GM18498 (cell line): ENCODE measurements at regions not wholly inside any gene's neighbourhood (a gene's known extent, or its start where the extent isn't known, plus 50 kb on each side); places are given as distances from the start of the nearest gene placed in this dataset.

Experiments
- ATAC-seq: cut with Tn5 transposase; IDR thresholded peaks from one replicate; pipeline ENCODE4 v1.9.1; 2021; ENCODE audit warnings: mild to moderate bottlenecking, moderate library complexity; ENCODE audit not compliant: unreplicated experiment

- ATAC-seq = no peak
Observed at GRCh38 chr18:53819671-53820070, 404.8 kb downstream of the MBD2 start.

DNA sequence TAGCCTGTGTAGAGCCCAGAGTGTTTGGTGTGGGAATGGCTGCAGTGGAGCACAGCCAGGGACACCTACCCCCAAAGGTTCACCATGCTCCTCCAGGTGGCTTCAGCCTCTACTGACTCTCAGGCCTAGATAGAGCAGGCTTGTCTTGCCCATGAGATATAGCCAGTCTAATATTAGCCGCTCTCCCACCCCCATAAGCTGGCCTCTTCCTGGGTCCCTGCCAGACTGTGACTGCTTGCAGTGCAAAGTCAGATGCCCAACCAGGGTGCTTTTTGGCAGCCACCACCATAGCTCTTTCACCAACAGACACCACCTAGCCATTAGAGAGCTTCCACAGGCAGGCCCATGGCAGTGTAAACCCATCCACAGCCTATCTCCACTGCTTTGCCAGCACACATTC, 405.3 kb downstream of the MBD2 start:
- no peak for ATAC-seq

- ATAC-seq = no peak
Observed at GRCh38 chr18:53817976-53818950, 406.2 kb downstream of the MBD2 start.

GRCh38 chr18:53800171-53800570, 424.3 kb downstream of the MBD2 start:
- ATAC-seq = no peak

DNA sequence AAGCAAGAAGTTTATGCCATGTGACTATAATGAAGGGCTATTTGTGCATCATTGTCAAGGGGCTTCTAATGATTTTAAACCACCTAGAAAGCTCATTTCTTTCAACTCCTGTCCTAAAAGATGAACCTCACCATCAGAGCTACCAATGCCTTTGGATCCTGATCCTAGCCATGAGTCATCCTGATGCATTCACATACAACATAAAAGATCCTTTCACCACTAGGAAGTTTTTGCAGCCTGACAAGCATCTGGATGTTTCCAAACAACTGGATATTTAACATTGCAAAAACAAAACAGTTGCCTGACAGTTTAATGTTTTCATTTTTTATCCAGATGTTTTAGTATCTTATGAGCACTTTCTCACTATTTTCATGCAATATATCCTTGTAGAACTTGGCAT, 425.3 kb downstream of the MBD2 start:
- ATAC-seq = no peak

- no peak for ATAC-seq
Observed at GRCh38 chr18:53798516-53798915, 426.0 kb downstream of the MBD2 start.

- no peak for ATAC-seq
Observed at GRCh38 chr18:53797998-53798495, 426.4 kb downstream of the MBD2 start.

DNA sequence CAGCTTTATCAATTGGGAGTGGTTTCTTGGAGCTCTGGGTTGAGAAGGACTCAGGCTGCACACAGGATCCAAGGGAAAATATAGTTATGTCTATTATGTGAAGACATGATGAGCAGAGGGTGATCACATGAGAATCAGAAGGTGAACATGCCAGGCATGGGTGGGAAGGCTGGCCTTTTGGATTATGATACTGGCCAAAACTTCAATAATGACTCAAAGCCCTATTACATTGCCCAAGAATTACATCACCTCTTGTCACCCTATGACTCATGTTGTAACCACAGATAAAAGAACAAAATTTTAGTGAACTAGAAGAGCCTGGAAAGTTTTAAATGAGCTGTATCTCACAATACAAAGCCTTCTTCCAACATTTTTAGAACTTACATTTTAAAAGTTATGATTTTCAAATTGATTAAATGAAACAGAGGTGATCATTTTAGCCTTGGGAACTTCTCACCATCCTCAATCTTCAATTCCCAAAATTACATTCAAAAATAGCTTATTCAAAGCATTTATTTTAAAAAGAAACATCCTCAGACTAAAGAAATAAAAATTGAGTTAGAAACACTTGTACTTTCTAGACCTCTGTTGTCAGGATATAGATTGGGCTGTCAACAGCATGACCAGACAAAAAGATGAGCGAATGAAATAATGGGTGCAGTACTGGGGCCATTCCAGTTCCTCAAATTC, 428.3 kb downstream of the MBD2 start:
- ATAC-seq = peak; percentile 72

DNA sequence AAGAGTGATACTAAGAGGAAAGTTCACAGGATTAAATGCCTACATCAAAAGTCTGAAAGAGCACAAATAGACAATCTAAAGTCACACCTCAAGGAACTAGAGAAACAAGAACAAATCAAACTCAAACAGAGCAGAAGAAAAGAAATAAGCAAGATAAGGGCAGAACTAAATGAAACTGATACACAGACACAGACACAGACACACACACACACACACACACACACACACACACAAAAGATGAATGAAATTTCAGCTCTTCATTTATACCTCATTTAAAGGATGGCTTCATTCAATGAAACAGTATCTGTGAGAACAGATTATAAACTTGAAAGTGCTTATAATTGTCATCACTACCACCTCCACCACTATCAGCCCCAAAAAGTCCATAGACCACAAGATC, 428.9 kb downstream of the MBD2 start:
- ATAC-seq = peak; percentile 25

DNA sequence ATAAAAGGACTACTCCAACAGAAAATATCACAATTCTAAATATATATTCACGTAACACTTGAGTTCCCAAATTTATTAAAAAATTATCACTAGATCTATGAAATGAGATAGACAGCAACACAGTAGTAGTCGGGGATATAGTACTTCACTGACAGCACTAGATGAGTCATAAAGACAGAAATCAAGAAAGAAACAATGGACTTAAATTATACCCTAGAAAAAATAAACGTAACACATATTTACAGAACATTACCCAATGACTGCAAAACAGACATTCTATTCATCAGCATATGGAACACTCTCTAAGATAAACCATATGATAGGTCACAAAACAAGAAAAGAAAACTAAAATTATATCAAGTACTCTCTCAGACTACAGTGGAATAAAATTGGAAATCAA, 429.4 kb downstream of the MBD2 start:
- ATAC-seq = no peak

DNA sequence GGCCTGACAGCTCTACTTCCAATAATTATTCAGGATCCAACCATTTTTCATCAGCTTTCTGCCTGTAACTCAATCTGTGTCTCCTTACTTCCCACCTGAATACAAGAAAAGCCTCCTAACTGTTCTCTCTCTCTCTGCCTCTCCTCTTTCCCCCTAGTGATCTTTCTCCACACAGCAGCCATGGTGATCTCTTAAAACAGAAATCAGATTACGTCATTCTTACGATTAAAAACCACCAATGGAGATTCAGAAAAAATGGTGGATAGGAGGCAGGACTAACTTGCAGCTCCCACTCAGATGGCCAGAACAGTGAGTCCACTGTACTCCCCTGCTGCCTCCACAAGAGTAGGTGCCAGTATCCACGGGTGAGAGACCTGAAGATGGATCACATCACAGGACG, 431.7 kb downstream of the MBD2 start:
- no peak for ATAC-seq

DNA sequence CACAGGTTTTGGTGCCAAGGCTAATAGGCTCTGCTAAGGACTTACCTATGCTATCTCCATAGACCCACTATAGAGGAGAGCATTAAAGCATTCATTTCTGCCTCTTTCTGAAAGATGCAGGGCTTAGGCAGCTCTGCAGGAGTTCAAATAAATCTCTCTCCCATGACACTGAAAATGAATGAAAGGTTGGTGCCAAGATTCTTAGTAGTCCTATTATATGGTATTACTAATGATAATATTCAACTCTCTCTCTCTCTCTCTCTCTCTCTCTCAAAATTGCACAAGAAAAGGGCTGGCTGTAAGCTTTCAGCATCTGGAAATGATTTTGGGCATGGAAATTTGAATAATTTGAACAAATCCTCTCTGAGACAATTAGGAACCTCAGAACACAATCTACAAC, 433.7 kb downstream of the MBD2 start:
- no peak for ATAC-seq

DNA sequence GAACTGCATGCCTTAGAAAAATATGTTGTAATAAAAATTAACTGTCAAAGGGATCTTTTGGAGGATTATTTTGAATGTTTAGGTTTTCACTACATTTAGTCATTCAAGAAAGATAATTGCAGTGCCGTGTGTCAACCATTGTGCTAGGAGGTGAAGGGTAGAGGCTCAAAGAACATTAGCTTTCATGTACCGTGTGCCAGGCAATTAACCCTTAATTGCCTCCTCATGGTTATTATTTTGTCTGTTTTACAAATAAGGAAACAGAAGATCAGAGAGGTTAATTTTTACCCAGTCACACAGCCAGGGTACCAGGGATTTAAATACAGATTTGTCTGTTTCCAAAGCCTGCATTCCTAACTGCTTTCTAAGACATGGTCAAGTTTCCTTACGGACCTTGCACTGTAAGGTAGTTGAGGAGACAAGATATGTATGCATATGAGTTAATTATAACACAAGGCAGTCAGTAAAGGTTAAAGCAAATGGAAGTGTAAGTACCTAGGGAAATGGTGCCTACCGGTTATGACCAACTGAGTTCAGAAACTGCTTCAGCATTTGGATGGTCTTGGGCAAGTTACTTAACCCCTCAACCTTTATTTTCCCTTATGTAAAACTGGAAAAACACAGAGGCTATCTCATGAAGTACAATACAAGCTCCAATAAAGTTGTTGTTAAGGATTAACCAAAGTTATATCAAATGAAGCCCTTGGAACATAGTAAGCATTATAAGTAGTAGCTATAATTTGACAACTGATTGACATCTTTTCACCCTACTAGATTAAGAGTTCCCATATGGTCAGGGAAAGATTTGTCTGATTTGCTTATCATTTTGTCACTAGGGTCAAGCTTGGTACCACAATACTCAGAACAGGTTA, 434.9 kb downstream of the MBD2 start:
- ATAC-seq = no peak

GRCh38 chr18:53785811-53786210, 438.7 kb downstream of the MBD2 start:
- ATAC-seq = no peak

DNA sequence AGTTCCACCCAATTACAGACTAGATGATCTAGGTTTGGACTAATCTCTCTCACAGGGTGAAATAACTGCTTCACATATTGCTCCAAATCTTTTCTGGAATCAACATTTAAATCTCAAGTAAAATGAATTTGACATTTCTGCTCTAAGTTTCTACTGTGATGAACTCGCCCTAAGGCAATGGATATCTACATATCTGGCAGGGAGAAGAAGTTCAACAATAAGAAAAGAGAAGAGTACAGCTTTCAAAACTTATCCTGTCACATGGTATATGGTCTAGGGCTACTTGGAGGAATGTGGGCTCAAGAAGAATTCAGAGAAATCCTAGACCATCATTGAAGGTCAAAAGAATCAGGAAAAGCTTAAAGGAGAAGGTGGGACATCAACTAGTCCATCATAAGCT, 440.2 kb downstream of the MBD2 start:
- no peak for ATAC-seq

- no peak for ATAC-seq
Observed at GRCh38 chr18:53780666-53781065, 443.8 kb downstream of the MBD2 start.

- no peak for ATAC-seq
Observed at GRCh38 chr18:53772293-53772692, 452.2 kb downstream of the MBD2 start.

DNA sequence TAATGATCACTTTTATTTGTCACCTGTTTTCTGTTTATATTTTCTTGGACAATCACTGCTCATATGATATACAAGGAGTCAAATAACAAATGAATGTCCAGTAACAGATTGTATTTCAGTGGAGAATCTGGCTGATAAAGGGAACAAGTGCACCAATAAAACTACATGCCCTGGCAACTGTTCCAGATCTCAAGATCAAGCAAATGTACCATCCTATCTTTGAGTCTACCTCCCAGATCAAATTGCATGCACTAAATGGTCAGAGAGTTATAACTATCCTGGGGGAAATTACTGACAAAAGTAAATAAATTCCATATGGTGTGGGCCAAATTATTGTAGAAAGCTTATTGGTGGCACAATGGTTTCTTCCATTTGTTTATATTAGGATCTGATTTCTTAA, 452.8 kb downstream of the MBD2 start:
- no peak for ATAC-seq

GRCh38 chr18:53765211-53765610, 459.3 kb downstream of the MBD2 start:
- no peak for ATAC-seq

DNA sequence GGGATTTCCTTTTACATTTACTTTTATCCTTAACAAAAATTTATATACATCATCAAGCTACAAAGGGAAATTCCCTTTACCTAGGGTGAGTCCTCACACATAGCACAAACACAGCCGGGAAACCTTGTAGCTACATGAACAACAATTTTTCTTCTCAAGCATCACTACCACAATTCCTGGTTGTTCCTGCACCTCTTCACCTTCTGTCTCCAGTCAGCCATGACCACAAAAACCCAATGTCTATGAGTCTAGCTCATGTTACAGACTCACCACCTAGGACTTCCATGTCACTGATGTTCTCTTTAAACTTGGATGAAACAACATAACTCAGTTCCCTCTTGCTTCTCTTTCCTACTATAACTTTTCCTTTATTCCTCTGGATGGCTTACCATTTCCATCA, 460.4 kb downstream of the MBD2 start:
- no peak for ATAC-seq

GRCh38 chr18:53757328-53757727, 467.1 kb downstream of the MBD2 start:
- ATAC-seq = no peak
